Brain microvascular endothelial cell (primary cell): ENCODE measurements at regions not wholly inside any gene's neighbourhood (a gene's known extent, or its start where the extent isn't known, plus 50 kb on each side); places are given as distances from the start of the nearest gene placed in this dataset.

Source experiments
- DNase-seq: peaks from one replicate; pipeline ENCODE4 v3.0.0-alpha.2; 2020
- H3K27ac ChIP-seq: fragments of 250-450 bp; sonication (Bioruptor Pico); 2 replicates; pipeline ENCODE4 v1.5.1; 2020; ENCODE audit warnings: mild to moderate bottlenecking, moderate library complexity
- H3K27me3 ChIP-seq: fragments of 250-450 bp; sonication (Bioruptor Pico); replicated peaks from 2 replicates; pipeline ENCODE4 v1.5.1; 2020; ENCODE audit warnings: mild to moderate bottlenecking
- H3K36me3 ChIP-seq: fragments of 250-450 bp; sonication (Bioruptor Pico); replicated peaks from 2 replicates; pipeline ENCODE4 v1.5.1; 2020; ENCODE audit warnings: mild to moderate bottlenecking
- H3K4me3 ChIP-seq: 2 replicates; pipeline ENCODE4 v1.5.1; 2011; ENCODE audit warnings: low read depth, mild to moderate bottlenecking, control low read depth, low read length, moderate library complexity
- CTCF ChIP-seq: IDR thresholded peaks from 2 replicates; pipeline ENCODE4 v1.5.1; 2011; ENCODE audit warnings: low read depth, mild to moderate bottlenecking, moderate library complexity, low read length, control low read depth, inconsistent platforms; ENCODE audit errors: missing control alignments
- in situ Hi-C: cut with HindIII; loops from 2 replicates; pipeline ENCODE4 v1.10.0; 2017; ENCODE audit warnings: low sequenced_read_pairs, low pct_ligation_motif_present

- no peak overlapping the region for H3K4me3 ChIP-seq
- no peak for DNase-seq
- H3K36me3 ChIP-seq = no peaks in the 10 kb centered on the region
- TF ChIP-seq CTCF = no peak
- no peak overlapping the region for H3K27ac ChIP-seq
- in situ Hi-C loops = no loop called here
- no peaks in the 10 kb centered on the region for H3K27me3 ChIP-seq
Observed at GRCh38 chr13:27014406-27015359, 156.9 kb downstream of the USP12 start.

DNA sequence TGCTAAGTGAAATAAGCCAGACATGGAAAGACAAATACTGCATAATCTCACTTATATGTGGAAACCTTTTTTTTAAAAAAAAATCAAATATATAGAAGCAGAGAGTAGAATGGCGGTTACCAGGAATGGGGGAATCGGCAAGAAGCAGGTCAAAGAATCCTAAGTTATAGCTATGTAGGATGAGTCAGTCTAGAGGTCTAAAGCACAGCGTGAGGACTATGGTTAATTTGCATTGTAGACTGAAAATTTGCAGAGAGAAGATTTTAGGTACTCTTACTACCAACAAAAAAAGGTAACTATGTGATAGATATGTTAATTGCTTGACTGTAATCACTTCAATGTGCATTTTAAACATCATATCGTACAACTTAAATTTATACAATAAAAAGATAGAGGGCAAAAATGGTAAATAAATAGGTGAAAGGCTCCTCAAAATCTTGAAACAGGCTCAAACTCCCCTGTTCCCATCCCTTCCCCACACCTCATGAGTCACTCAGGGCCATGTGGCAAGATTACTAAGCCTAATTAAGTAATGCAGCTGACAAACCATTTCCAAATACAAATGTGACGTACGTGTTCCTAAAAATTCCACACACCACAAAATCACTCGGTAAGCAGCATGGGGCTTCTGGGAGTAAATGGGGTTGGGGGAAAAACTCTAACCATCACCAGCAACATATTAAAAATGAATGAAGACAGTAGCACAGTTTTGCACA is 159.0 kb downstream of the USP12 start:
- H3K4me3 ChIP-seq = no peak overlapping the region
- in situ Hi-C loops = no loop called here
- no peaks in the 10 kb centered on the region for H3K27me3 ChIP-seq
- TF ChIP-seq CTCF = no peak
- no peak overlapping the region for H3K27ac ChIP-seq
- H3K36me3 ChIP-seq = no peaks in the 10 kb centered on the region
- no peak for DNase-seq

DNA sequence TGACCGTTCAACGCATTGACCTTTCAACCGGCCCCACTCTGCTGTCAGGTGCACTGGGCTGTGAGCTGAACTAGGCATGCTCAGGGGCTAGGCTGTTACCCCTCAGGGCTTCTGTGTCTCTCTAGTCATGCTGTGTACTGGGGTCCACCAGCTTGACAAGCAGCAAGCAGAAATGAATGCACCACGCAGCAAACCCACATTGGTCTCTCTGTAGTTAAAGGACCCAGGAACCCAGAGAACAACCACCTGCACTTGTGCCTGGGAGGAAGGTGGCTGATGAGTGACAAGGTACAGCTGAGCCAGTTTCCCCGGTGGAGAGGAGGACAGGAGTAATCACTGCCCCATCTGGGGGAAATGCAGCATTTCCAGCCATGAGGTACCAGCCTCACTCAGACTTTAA is 159.9 kb downstream of the USP12 start:
- in situ Hi-C loops = no loop called here
- no peak for DNase-seq
- Histone ChIP-seq H3K36me3 (no peaks in the 10 kb centered on the region), H3K27me3 (peaks cover 4% of the 10 kb centered on the region), H3K4me3 (no peak overlapping the region), H3K27ac (no peak overlapping the region)
- no peak for TF ChIP-seq CTCF

DNA sequence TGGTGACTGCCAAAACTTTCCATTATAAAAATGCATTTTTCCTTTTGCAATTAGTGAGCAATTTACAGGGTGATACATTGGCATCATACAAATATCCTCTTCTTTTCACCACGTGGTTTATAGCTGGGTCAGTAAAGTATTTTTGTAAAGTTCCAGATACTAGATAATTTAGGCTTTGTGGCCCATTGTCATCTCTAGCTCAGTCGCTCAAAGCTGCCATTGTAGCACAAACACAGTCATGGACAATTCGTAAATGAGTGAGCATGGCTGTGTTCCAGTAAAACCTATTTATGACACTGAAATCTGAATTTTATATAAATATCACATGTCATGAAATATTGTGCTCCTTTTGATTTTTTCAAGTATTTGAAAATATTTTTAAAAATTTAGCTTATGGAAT is 162.9 kb downstream of the USP12 start:
- Histone ChIP-seq H3K27me3 (peaks cover 4% of the 10 kb centered on the region), H3K36me3 (no peaks in the 10 kb centered on the region), H3K4me3 (no peak overlapping the region), H3K27ac (no peak overlapping the region)
- no peak for TF ChIP-seq CTCF
- no peak for DNase-seq
- in situ Hi-C loops = no loop called here

GRCh38 chr13:27007166-27007565 is 164.4 kb downstream of the USP12 start:
- Histone ChIP-seq H3K27me3 (peaks cover 4% of the 10 kb centered on the region), H3K36me3 (no peaks in the 10 kb centered on the region), H3K27ac (no peak overlapping the region), H3K4me3 (no peak overlapping the region)
- TF ChIP-seq CTCF = no peak
- in situ Hi-C loops = no loop called here
- DNase-seq = no peak
